HepG2 (cell line): ENCODE measurements at regions not wholly inside any gene's neighbourhood (a gene's known extent, or its start where the extent isn't known, plus 50 kb on each side); places are given as distances from the start of the nearest gene placed in this dataset.

ENCODE experiments used
- ATAC-seq: fragments of 200-7000 bp; cut with Tn5 transposase; 3 replicates; pipeline ENCODE4 v1.9.1; 2020; ENCODE audit warnings: mild to moderate bottlenecking, moderate library complexity
- BruUV-seq: library from RNA; stranded (reverse); fragments of 400-500 nt; replicated peaks from 2 replicates; lab custom pipeline; 2021; lab: Mats Ljungman, UMichigan
- CTCF ChIA-PET: fragments of 300-600 bp; formaldehyde crosslinking; extraction: SDS; loops from one replicate; lab custom pipeline; 2021; ENCODE audit warnings: low total read pairs, inconsistent platforms, low intra/inter-chr PET ratio; lab: Yijun Ruan, JAX
- POLR2A ChIA-PET: fragments of 350-600 bp; sonication (Branson Sonifier 250); formaldehyde crosslinking; loops from one replicate; lab custom pipeline; 2020; ENCODE audit warnings: antibody characterized with exemption, inconsistent platforms; lab: Yijun Ruan, JAX
- DNase-seq: peaks from one replicate; pipeline ENCODE4 v3.0.0-alpha.2; 2015; ENCODE audit warnings: low spot score
- FAIRE-seq: peaks from 3 replicates; lab custom pipeline; 2011; peaks lifted over from hg19 to GRCh38; lab: Jason Lieb, UNC
- H2AFZ ChIP-seq: one replicate; pipeline ENCODE4 v1.6.1; 2011; ENCODE audit warnings: low read length, inconsistent platforms
- H3K27ac ChIP-seq: fragments of 300-600 bp; 3 replicates; pipeline ENCODE4 v1.8.0; 2011; ENCODE audit warnings: mixed run types, mild to moderate bottlenecking, mixed read lengths, low read length, inconsistent platforms; ENCODE audit not compliant: insufficient read depth; ENCODE audit errors: extremely low read length
- H3K27me3 ChIP-seq, 2 experiments: fragments of 200-600 bp in 1 of 2; 2 replicates in 1 of 2; 3 replicates in 1 of 2; pipeline versions ENCODE4 v1.6.0 to v1.8.0; 2011; ENCODE audit warnings: low read length in 2 of 2, mild to moderate bottlenecking in 2 of 2, moderate library complexity in 2 of 2, inconsistent platforms in 1 of 2; ENCODE audit not compliant: insufficient read depth in 2 of 2, control insufficient read depth in 1 of 2
- H3K36me3 ChIP-seq, 2 experiments: fragments of 200-600 bp in 1 of 2; replicated peaks in 1 of 2; 2 replicates in 1 of 2; 3 replicates in 1 of 2; pipeline versions ENCODE4 v1.5.1 to v1.8.0; 2011; ENCODE audit warnings: low read length in 2 of 2, inconsistent platforms in 1 of 2; ENCODE audit not compliant: insufficient read depth in 2 of 2, control insufficient read depth in 1 of 2
- H3K4me1 ChIP-seq: 2 replicates; pipeline ENCODE4 v1.5.1; 2012; ENCODE audit warnings: low read length, inconsistent platforms; ENCODE audit not compliant: insufficient read depth
- H3K4me2 ChIP-seq: 2 replicates; pipeline ENCODE4 v1.6.0; 2011; ENCODE audit warnings: low read depth, low read length, inconsistent platforms
- H3K4me3 ChIP-seq, 3 experiments: fragments of 200-600 bp in 1 of 3; sonication (generic), shearing (Covaris generic) in 1 of 3; replicated peaks in 1 of 3; 2 replicates each; pipeline ENCODE4 v1.5.1; 2011 to 2016; ENCODE audit warnings: low read length in 3 of 3, inconsistent platforms in 2 of 3, low read depth in 2 of 3, mild to moderate bottlenecking in 2 of 3, control low read depth in 1 of 3, mixed read lengths in 1 of 3; ENCODE audit not compliant: insufficient read depth in 1 of 3
- H3K79me2 ChIP-seq: one replicate; pipeline ENCODE4 v1.6.1; 2011; ENCODE audit warnings: low read length, inconsistent platforms; ENCODE audit not compliant: insufficient read depth
- H3K9ac ChIP-seq: 2 replicates; pipeline ENCODE4 v1.6.0; 2011; ENCODE audit warnings: mild to moderate bottlenecking, low read depth, low read length, inconsistent platforms; ENCODE audit not compliant: insufficient read depth
- H3K9me3 ChIP-seq: 2 replicates; pipeline ENCODE4 v1.5.1; 2012; ENCODE audit warnings: mild to moderate bottlenecking, low read length
- H4K20me1 ChIP-seq: 2 replicates; pipeline ENCODE4 v1.6.0; 2011; ENCODE audit warnings: inconsistent platforms, mild to moderate bottlenecking, low read length, moderate library complexity; ENCODE audit not compliant: insufficient read depth
- GATAD1 ChIP-seq: IDR thresholded peaks from 2 replicates; pipeline ENCODE4 v1.6.1; 2016; ENCODE audit warnings: missing genetic modification reagents, missing compliant biosample characterization
- GMEB2 ChIP-seq: IDR thresholded peaks from 2 replicates; pipeline ENCODE4 v1.6.1; 2016; ENCODE audit warnings: missing biosample characterization, missing genetic modification reagents, low read depth
- KLF12 ChIP-seq: sonication (generic); formaldehyde crosslinking; IDR thresholded peaks from 2 replicates; pipeline ENCODE4 v1.4.0; 2020; ENCODE audit warnings: missing genetic modification reagents, borderline replicate concordance
- MAFF ChIP-seq: IDR thresholded peaks from 2 replicates; pipeline ENCODE4 v1.6.1; 2011; ENCODE audit warnings: low read depth, low read length, improper control_type of control experiment
- NR2F2 ChIP-seq: IDR thresholded peaks from 2 replicates; pipeline ENCODE4 v1.6.1; 2012; ENCODE audit warnings: low read depth, inconsistent platforms, borderline replicate concordance
- RFX1 ChIP-seq: fragments of 450-650 bp; IDR thresholded peaks from 2 replicates; pipeline ENCODE4 v1.6.1; 2017
- STAG1 ChIP-seq: sonication (generic); formaldehyde crosslinking; IDR thresholded peaks from 2 replicates; pipeline ENCODE4 v1.4.0; 2020; ENCODE audit warnings: missing genetic modification reagents
- ZBTB33 ChIP-seq: sonication (generic); formaldehyde crosslinking; IDR thresholded peaks from 2 replicates; pipeline ENCODE4 v1.4.0; 2020; ENCODE audit warnings: missing genetic modification reagents
- ZBTB43 ChIP-seq: sonication (generic); formaldehyde crosslinking; conservative IDR thresholded peaks from 2 replicates; pipeline ENCODE4 v1.4.0; 2020; ENCODE audit warnings: missing genetic modification reagents
- ZNF17 ChIP-seq: sonication (generic); formaldehyde crosslinking; IDR thresholded peaks from 2 replicates; pipeline ENCODE4 v1.5.0; 2020; ENCODE audit warnings: mild to moderate bottlenecking, missing genetic modification reagents
- ZNF34 ChIP-seq: sonication (generic); formaldehyde crosslinking; IDR thresholded peaks from 2 replicates; pipeline ENCODE4 v1.4.0; 2020; ENCODE audit warnings: mild to moderate bottlenecking, missing genetic modification reagents, borderline replicate concordance
- ZNF7 ChIP-seq: IDR thresholded peaks from 2 replicates; pipeline ENCODE4 v1.6.1; 2016; ENCODE audit warnings: missing biosample characterization, missing genetic modification reagents
- ZSCAN29 ChIP-seq: sonication (generic); formaldehyde crosslinking; conservative IDR thresholded peaks from 2 replicates; pipeline ENCODE4 v1.4.0; 2020; ENCODE audit warnings: mild to moderate bottlenecking, missing genetic modification reagents
- WGBS: methylation state at CpG from one replicate; pipeline ENCODE4 v1.1.6; 2017; ENCODE audit warnings: low lambda C conversion rate; 5-methylcytosine and 5-hydroxymethylcytosine counted together
- in situ Hi-C: cut with HindIII; loops from 2 replicates; pipeline ENCODE4 v1.10.0; 2017; ENCODE audit warnings: low pct_unique_long_range_greater_than_20kb; ENCODE audit not compliant: extremely low pct_ligation_motif_present
- intact Hi-C: fragments of 100-400 bp; cut with micrococcal nuclease; formaldehyde crosslinking; loops from one replicate; pipeline ENCODE4 v1.10.0; 2022; ENCODE audit not compliant: unreplicated experiment

- intact Hi-C loops = no loop called here
- TF ChIP-seq RFX1 = peak; percentile 22; the same call in 1 of the 2 replicates
- no peak for TF ChIP-seq ZBTB33
- FAIRE-seq = no peak
- ChIA-PET CTCF (no interaction called here), POLR2A (no interaction called here)
- no peak overlapping the region for H2AFZ ChIP-seq
- H3K9ac ChIP-seq = no peak overlapping the region
- ATAC-seq = no peak
- H3K36me3 ChIP-seq = no peaks in the 10 kb centered on the region
- no peak overlapping the region for H3K27ac ChIP-seq
- no peak overlapping the region for H3K4me2 ChIP-seq
- H3K4me3 ChIP-seq = no peak overlapping the region
- 67% methylated on average over 10 of the region's 11 CpGs for WGBS
- in situ Hi-C loops = no loop called here
- BruUV-seq = no TSS peak
- no peaks in the 10 kb centered on the region for H4K20me1 ChIP-seq
- no peaks in the 10 kb centered on the region; a peak in 1 of 5 replicates for H3K27me3 ChIP-seq
- H3K79me2 ChIP-seq = no peaks in the 10 kb centered on the region
- no peaks in the 10 kb centered on the region for H3K9me3 ChIP-seq
- no peak for DNase-seq
- H3K4me1 ChIP-seq = no peaks in the 10 kb centered on the region
Measured at GRCh38 chr18:25726298-25726697, 364.1 kb downstream of the SS18 start.

- Histone ChIP-seq H4K20me1 (no peaks in the 10 kb centered on the region), H3K9ac (no peak overlapping the region), H3K36me3 (no peaks in the 10 kb centered on the region), H3K27me3 (no peaks in the 10 kb centered on the region; a peak in 1 of 5 replicates), H3K9me3 (no peaks in the 10 kb centered on the region), H3K27ac (no peak overlapping the region), H3K4me1 (no peaks in the 10 kb centered on the region), H3K4me2 (no peak overlapping the region), H2AFZ (no peak overlapping the region), H3K4me3 (no peak overlapping the region), H3K79me2 (no peaks in the 10 kb centered on the region)
- ChIA-PET POLR2A (no interaction called here), CTCF (no interaction called here)
- 16% methylated on average over 2 of the region's 2 CpGs for WGBS
- in situ Hi-C loops = no loop called here
- intact Hi-C loops = no loop called here
- DNase-seq (no peak), ATAC-seq (no peak), FAIRE-seq (no peak)
- BruUV-seq = no TSS peak
- no peak for TF ChIP-seq STAG1 (CRISPR knock-in tag)
- no peak for TF ChIP-seq GATAD1 (CRISPR knock-in tag)
- no peak for TF ChIP-seq ZNF17 (CRISPR knock-in tag)
- no peak for TF ChIP-seq MAFF
- no peak for TF ChIP-seq ZNF7
- no peak for TF ChIP-seq ZNF34 (CRISPR knock-in tag)
- TF ChIP-seq GMEB2 = no peak
- TF ChIP-seq ZBTB33 = no peak
- no peak for TF ChIP-seq NR2F2
- no peak for TF ChIP-seq ZSCAN29
- TF ChIP-seq KLF12 = no peak
- no peak for TF ChIP-seq ZBTB43 (CRISPR knock-in tag)
Measured at GRCh38 chr18:25725501-25725900, 364.9 kb downstream of the SS18 start.
